ENCODE measurements at regions not wholly inside any gene's neighbourhood (a gene's known extent, or its start where the extent isn't known, plus 50 kb on each side); places are given as distances from the start of the nearest gene placed in this dataset.
"Not testable (repeated sequence)": the region's sequence is repeated elsewhere in the genome, so short reads cannot be mapped to it uniquely, and the experiment has no call there.

DNA sequence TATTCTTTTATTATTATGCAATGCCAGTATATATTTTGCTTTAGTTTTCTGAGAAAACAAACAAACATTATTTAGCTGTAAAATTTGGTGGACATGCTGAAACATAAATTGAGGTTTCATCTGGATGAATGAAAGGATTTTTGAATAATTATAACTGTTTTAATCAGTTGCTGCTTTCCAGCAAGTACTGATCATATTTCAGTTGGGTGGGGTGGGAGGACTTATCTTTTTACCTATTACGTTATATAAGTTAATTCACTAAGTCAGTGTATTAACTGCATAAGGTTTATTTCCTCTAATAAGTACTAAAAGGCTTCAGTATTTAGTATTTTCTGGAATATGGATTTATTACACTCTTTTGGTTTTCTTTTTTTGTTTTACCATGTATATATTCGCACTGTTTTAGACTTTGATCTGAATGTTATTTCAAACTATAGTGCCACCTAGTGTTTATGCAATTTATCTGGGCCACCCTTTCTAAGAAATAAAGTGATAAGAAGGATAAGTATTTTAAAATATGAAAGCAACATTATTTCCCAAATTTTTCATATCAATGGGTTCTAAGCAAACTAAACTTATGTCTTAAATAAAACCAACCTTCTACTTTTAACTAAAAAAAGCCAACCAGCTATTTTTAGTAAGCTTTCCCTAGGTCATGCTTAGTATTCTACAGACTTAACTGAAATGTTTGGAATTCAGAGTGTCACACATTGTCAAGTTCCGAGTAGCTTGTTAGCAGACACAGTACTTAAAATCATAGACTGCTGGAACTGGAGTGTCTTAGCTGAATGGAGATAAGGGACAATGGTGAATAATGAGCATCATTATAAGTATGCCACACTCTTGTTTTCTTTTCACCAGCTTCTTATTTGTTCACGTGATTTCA, 105.4 kb upstream of the MCHR2 start:
- DNase-seq (ENCODE audit: low read depth): peak; percentile 49

DNA sequence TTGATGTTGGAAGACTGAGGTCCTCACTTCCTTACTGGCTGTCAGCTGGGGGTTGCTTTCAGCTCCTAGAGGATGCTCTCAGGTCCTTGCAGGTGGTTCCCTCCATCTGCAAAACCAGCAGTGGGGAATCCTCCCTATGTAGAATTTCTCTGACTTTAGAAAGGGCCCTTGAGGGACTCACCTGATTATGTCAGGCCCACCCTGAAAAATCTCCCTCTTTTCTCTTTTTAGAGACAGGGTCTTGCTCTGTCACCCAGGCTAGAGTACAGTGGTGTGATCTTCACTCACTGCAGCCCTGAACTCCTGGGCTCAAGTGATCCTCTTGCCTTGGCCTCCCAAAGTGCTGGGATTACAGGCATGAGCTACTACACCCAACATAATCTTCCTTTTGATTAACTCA, 102.9 kb upstream of the MCHR2 start:
- no peak for DNase-seq (ENCODE audit: low read depth)

DNA sequence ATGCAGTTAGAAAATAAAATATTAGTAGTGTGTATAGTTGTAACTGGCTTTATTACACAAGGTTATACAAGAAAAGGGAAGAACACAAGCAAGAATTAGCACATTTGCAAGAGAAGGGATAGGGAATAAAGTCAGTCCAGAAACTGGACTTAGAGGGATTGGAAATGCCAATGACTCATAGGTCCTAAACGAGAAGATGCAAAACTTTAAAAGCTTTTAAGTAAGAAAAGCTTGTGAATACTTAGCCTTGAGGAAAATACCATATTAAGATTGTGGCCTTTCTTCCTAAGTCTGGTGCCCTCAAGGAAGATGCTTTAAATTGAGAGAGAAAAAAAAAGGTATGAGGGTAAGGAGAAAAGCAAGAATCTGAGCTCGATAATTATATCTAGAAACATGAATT, 102.3 kb upstream of the MCHR2 start:
- DNase-seq (ENCODE audit: low read depth): peak; percentile 22

DNA sequence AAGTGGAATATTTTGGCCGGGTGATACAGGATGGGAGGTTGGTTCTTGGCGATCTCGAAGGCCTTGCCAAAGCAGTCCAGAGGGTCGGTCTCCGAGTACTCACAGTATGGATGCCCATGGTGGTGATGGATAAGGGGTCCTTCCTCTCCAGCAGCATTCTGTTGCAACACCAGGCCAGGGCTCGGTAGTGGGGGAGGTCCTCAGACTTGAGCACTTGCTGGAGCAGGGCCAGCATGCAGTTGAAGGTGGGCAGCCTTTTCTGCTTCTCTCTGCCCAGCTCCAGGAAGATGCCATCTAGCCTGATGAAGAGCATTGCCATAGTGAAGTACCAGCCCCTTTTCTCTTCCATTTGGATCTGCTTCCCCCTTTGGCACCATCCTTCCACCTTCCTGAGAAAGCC, 99.4 kb upstream of the MCHR2 start:
- no peak for DNase-seq (ENCODE audit: low read depth)

DNA sequence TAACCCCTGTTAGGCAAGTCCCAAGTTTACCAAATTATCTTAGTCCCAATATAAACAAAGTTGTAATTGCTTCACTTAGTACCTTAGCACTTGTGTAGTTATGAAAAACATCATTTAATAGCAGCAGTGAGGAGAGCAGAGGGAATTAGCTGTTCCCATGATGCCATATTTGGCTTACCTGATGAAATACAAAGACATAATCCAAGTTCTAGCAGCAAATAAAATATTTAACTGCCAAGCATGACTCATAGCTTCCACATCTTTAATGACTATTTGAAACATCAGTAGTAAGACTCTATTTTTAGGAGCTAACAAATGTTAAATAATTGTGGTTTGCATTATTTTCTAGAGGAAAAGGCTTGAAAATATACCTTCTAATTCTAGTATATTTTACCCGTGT, 94.0 kb upstream of the MCHR2 start:
- peak; percentile 68 for DNase-seq (ENCODE audit: low read depth)

DNA sequence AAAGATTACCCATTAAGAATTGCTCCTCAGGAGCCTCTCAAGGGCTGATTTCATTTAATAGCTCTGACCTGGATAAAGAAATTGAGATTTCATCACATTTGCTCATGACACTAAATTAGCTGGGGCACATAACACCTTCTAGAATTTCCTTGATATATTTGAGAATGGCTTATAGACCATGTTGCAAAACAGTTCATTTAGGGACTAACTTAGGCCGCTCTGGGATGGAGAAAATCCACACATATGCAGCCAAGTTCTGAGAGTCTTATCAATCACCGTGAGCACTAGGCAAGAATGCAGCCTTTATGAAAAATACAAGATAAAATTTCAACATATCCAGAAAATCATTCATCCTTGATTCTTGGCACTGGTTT, 91.0 kb upstream of the MCHR2 start:
- DNase-seq (ENCODE audit: low read depth): no peak

DNA sequence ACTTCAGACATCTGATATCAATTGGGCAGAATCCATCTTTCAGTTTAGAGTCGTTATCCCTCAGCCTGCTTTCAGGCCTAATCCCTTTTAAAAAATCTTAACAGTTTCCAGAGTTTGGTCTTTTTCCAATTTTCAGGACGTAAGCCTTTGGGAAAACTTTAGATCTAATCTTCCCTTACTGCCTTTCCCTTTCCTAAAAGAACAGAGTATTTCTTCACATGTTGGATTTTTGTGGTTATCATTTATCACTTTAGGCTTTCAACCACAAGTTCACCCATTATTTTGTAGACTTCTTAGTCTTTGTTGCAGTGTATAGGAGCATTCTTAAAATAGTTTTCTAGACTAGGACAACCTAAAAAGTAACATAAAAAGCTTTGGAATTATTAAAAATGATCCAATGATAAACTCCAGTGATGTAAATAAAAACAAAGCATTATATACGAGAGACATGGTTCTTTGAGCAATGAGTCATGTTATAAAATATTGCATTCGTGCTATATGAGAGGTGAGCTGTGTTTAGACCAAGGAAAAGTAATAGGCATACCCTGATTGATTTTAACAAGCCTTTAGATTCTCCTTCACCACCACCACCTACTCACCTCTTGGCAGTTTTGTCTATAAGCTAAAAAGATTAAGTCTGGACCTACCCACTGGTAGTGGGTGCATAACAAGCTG, 90.4 kb upstream of the MCHR2 start:
- no peak for DNase-seq (ENCODE audit: low read depth)

DNA sequence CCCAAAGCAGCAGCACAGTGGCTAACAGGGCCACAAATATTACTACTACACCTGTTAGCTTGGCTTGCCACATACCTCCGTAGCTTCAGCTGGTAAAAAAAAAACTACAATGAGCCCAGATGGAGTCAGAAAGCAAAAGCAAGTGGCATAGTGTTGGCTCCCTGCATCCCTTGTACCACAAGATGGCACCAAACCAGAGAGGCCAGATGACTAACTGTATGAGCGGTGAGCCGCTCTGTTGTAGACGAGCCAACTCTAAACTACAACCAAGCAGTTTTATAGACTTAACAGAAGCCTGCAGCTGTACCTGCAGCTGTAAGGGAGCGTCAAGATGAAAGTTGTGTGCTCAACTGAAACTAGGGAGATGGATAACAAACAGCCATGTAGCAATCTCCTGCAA, 84.5 kb upstream of the MCHR2 start:
- DNase-seq (ENCODE audit: low read depth): peak; percentile 23

DNA sequence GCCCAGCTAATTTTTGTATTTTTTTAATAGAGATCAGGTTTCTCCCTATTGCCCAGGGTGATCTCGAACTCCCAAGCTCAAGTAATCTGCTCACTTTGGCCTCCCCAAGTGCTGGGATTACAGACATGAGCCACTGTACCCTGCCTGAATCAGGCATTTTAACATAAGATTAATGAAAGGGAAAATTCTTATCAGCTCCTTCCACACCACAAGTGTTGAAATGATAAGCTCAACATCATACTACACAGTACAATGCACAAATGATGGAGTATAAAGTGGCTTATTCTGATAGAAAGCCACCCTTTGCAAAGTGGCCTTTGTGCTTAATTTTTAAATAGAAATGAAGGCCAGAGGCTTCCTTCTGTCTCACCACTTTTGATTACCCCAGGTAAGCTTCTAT, 71.3 kb upstream of the MCHR2 start:
- DNase-seq (ENCODE audit: low read depth): no peak

DNA sequence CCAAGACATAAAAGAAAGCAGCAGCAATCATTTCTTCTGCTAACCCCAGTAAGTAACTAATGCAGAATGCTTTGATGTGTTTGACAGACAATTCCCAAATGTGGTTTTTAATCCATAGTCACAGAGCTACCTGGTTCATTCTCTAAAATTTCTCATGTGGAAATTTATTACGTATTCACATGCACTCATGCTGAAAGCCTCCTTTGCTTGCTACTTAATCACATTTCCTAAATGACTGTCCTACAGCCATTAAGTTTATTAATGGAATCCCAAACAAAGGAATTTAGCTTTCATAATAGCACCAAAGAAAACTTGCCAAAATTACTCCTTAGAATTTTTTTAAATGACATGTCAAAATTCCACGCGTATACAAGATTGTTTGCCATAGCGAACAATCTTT, 68.6 kb upstream of the MCHR2 start:
- DNase-seq (ENCODE audit: low read depth): no peak

DNA sequence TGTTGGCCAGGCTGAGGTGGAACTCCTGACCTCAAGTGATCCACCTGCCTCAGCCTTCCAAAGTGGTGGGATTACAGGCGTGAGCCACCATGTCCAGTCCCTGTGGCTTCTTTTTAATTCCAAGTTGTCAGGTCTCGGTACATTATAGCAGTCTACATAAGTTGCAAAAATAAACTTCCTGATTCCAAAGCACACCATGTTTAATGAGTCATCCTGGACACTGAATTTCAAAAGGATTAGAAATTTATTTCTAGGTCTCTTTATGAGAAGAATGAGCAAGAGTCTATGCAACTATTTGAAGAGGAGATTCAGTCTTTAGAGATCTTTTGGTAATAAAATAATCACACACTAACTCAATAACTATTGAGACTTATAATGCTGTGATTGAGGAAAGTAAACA, 63.9 kb upstream of the MCHR2 start:
- DNase-seq (ENCODE audit: low read depth): peak; percentile 8

DNA sequence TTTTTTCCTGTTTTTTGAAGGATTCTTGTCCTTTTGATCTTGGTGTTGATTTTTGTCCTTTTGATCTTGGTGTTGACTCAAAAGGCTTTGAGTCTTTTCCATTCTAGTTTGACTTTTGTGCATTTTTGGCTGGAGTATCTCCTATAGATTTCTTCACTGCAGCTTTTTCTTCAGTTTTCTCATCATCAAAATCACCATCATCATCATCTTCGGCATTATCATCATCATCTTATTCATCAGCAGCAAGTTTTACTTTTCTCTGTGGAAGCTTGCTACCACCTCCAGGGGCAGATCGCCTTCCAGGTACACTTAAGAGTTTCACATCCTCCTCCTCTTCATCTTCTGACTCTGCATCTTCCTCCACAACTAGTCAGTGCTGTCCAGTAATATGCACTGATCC, 56.5 kb upstream of the MCHR2 start:
- DNase-seq (ENCODE audit: low read depth): no peak

DNA sequence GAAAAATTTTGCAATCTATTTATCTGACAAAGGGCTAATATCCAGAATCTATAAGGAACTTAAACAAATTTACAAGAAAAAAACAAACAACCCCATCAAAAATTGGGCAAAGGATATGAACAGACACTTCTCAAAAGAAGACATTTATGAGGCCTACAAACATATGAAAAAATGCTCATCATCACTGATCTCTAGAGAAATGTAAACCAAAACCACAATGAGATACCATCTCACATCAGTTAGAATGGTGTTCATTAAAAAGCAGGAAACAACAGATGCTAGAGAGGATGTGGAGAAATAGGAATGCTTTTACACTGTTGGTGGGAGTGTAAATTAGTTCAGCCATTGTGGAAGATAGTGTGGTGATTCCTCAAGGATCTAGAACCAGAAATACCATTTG, 49.9 kb upstream of the MCHR2 start:
- not testable (repeated sequence) for DNase-seq (ENCODE audit: low read depth)

Measured in renal cortical epithelial cell (primary cell).